ENCODE measurements at regions not wholly inside any gene's neighbourhood (a gene's known extent, or its start where the extent isn't known, plus 50 kb on each side); places are given as distances from the start of the nearest gene placed in this dataset.

GRCh38 chr2:12795851-12796250 lies 79.1 kb downstream of the TRIB2 start:
- DNase-seq = no peak

- peak; percentile 90 for DNase-seq
These were observed 79.9 kb downstream of the TRIB2 start for GRCh38 chr2:12796657-12797056.

- DNase-seq = no peak
These were observed 81.1 kb downstream of the TRIB2 start for GRCh38 chr2:12797815-12798214.

GRCh38 chr2:12803607-12804006 lies 86.9 kb downstream of the TRIB2 start:
- no peak for DNase-seq

- no peak for DNase-seq
These were observed 87.5 kb downstream of the TRIB2 start for GRCh38 chr2:12804091-12804856.

- no peak for DNase-seq
These were observed 88.3 kb downstream of the TRIB2 start for GRCh38 chr2:12805033-12805432.

- DNase-seq = peak; percentile 51
These were observed 90.0 kb downstream of the TRIB2 start for GRCh38 chr2:12806549-12807242.

GRCh38 chr2:12807907-12808810 lies 91.4 kb downstream of the TRIB2 start:
- no peak for DNase-seq

- DNase-seq = no peak
These were observed 92.8 kb downstream of the TRIB2 start for GRCh38 chr2:12809526-12809925.

GRCh38 chr2:12811916-12812315 lies 95.2 kb downstream of the TRIB2 start:
- DNase-seq = no peak

- no peak for DNase-seq
These were observed 96.4 kb downstream of the TRIB2 start for GRCh38 chr2:12813166-12813565.

GRCh38 chr2:12816379-12817306 lies 99.9 kb downstream of the TRIB2 start:
- no peak for DNase-seq

- no peak for DNase-seq
These were observed 101.1 kb downstream of the TRIB2 start for GRCh38 chr2:12817870-12818269.

GRCh38 chr2:12818416-12819102 lies 101.8 kb downstream of the TRIB2 start:
- DNase-seq = no peak

GRCh38 chr2:12819103-12819475 lies 102.4 kb downstream of the TRIB2 start:
- DNase-seq = peak; percentile 81

GRCh38 chr2:12819721-12820120 lies 103.0 kb downstream of the TRIB2 start:
- no peak for DNase-seq

- DNase-seq = no peak
These were observed 104.9 kb downstream of the TRIB2 start for GRCh38 chr2:12821656-12822055.

- peak; percentile 77 for DNase-seq
These were observed 107.6 kb downstream of the TRIB2 start for GRCh38 chr2:12824351-12824777.

GRCh38 chr2:12824778-12825379 lies 108.1 kb downstream of the TRIB2 start:
- DNase-seq = peak; percentile 37

GRCh38 chr2:12826781-12827180 lies 110.0 kb downstream of the TRIB2 start:
- no peak for DNase-seq

- DNase-seq = no peak
These were observed 111.0 kb downstream of the TRIB2 start for GRCh38 chr2:12827721-12828120.
